HG03565 (cell line): ENCODE measurements at regions not wholly inside any gene's neighbourhood (a gene's known extent, or its start where the extent isn't known, plus 50 kb on each side); places are given as distances from the start of the nearest gene placed in this dataset.
A peak's percentile ranks its signal among the peaks of the same experiment; 100 is the strongest.

Experiments used
- ATAC-seq: cut with Tn5 transposase; IDR thresholded peaks from one replicate; pipeline ENCODE4 v1.9.1; 2021; ENCODE audit warnings: mild to moderate bottlenecking, moderate library complexity; ENCODE audit not compliant: unreplicated experiment

DNA sequence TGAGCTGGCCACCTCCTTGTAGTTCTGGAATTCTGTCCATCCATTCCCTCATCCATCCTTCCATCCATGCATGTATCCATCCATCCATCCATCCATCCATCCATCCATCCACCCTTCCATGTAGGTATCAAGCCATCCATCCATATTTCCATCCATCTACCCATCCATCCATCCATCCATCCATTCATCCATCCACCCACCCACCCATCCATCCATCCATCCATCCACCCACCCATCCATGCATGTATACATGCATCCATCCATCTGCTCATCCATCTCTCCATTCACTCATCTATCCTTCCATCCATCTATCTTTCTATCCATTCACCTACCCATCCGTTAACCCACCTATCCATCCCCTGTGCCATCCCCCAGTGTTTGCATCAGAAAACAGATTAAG, 153.6 kb upstream of the STX18 start:
- no peak for ATAC-seq

DNA sequence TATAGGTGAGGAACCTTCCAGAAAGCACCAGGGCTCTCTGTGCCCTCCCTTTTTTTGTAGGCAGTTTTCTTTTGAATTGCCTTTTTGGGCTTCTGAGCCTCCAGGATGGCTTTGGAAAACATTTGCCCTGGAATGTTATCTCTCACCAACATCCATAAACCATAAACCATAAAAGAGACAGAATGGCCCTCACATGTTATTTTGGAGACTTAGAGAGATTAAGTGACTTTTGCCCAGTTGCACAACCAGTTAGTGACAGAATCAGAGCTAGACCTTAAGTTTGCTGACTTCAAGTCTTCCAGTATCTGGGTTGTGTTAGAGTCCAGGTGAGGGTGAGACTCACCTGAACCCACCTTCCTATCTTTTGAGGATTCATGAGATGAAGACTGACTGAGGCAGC, 153.0 kb upstream of the STX18 start:
- ATAC-seq: no peak

DNA sequence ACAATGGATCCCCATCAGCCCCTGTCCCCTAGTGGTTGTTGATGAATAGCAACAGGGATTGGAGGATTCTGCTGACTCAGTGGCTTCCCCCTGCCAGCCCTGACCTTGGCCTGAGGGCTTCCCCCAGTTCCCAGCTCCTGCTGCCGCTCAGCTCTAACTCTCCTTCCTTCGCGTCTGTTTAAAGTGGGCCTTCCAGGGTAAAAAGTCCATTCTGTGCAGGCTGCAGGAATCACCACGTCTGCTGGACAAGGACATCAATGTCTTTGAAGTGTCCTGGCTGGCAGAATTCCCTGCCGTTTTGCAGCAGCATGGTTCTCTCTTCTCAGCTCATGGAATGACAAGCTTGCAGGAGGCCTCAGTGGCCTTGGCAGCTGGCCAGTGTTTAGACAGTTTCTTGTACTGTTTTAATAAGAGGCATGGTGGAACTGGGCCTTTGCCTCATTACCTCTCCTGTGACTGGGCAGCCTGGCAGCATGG, 152.5 kb upstream of the STX18 start:
- no peak for ATAC-seq

DNA sequence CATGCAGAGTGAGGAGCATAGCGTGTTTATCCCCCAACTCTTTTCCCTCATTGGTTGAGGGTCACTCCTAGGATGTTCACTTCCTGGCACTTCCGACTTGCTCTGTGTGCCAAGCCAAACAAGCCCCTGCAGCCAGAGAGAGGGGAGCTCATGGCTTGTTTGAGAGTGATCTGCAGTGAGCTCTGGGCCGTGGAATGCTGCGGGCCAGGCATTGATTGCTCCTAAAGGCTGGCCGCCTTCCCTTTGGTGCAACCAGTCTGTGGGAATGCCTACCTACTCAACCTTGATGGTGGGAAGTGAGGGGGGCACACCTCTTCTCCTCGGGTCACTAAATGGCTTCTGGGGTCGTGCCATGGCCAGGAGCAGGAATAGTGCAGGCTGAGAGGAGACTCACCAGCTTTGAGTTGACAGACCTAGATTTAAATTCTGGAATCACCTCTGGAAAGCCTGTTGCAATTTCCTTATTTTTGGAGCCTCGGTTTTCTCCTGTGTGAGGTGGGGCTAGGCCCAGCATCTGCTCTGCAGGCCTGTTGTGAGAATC, 152.0 kb upstream of the STX18 start:
- ATAC-seq: no peak

DNA sequence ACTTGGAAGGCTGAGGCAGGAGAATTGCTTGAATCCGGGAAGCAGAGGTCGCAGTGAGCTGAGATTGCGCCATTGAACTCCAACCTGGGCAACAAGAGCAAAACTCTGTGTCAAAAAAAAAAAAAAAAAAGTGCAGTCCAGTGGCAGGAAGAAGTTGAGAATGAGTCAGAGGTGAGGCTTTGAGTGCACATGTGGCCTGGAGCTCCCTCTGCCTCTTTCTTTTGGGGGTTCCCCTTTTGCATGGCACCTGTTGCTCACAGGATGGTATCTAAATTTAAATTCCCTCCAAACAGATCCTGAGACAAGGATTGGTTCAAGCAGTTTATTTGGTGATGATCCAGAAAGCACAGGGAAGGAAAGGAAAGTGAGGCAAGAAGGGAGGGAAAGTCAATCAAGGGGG, 151.4 kb upstream of the STX18 start:
- no peak for ATAC-seq

DNA sequence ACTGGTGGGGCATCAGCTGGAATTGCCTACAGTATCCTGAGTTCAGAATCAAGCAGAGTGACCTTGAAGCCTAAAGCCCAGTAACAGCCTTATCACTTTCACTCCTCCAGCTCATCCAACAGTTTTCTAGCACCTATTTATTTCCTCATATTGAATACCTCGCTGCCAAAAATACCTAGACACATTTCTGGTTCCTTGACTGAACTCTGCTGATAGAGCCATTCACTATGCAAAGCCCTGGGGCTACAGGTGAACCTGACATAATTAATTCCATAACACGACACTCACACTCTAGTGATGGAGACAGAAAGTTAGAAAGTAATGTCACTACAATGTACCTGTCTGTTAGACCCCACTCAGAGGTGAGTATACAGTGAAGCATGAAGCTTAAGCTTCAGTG, 149.0 kb upstream of the STX18 start:
- ATAC-seq: no peak

DNA sequence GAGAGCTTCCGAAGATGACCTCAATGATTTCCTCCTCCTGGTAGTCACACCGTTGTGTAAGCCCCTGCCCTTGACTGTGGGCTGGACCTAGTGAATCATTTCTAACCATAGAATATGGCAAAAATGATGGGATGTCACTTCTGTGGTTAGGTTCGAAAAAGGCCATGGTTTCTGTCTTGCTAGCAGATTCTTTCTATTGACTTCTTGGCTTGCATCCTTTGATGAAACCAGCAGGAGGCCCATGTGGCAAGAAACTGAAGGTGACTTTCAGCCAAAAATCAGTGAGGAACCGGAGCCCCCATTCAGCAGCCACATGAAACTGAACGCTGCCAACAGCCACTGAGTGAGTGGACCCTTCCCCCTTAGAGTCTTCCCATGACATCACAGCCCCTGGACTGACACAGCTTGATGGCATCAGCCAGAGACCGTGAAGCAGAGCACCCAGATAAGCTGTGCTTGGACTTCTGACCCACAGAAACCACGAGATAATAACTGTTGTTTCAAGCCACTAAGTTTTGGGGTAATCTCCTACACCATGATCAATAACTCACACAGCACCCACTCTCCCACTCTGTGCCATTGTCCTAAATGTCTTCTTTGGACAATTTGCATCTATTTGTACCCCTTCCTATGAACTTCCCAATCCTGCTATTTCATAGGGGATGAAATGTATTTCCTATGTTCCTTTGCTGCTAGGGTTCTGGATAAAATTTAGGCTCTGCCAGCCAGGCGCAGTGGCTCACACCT, 148.0 kb upstream of the STX18 start:
- ATAC-seq: peak; percentile 88

DNA sequence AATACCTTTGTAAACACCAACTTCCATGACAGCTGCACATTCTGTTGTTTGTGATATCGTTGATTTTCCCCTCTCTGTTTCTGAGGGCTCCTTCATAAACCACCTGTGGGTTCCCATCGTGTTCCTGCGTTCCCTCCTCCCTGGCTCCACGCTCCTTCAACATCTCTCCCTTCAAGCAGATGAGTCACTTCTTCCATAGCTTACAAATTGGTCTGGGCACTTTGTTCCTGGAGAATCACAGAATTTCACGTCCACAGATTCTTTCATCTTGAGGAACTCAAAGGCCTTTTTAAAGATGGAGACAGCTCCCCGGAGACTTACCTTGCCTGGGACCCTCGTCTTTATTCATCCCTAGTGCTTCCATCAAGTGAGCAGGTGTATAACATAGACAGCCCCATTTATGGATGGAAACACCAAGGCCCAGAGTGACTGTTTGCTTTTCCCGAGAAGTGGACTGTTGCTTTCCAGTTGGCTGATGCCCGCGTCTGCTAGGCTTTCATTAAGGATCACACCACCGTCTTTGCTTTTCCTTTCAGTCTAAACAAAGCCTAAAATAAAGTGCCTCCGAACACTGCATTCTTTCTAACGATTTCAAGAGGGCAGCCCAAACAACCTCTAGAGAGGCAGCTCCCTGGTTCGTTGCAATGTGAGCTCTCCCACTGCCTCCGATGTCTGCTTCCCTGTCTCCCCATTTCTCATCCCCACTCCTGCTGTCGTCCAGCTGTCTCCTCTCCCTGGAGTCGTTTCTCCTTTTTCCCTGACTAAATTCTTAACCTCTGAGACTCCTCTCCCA, 146.3 kb upstream of the STX18 start:
- no peak for ATAC-seq

DNA sequence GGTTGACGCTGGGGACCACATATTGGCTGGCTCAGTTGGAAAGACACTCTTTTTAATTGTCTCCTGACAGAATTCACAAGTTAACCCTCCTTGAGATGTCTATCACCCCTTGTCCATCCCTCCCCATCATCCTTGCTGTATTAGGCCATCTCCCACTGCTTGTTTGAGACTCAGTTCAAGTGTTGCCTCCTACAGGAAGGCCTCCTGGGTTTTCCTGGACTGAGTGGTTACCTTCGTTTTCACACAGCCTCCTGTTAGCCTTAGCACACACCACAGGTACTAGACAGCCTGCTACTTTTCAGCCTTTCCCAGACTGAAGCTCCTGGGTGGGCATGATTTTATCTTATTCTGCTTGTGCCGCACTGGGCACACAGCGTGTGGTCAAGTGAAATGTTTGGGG, 145.3 kb upstream of the STX18 start:
- no peak for ATAC-seq

DNA sequence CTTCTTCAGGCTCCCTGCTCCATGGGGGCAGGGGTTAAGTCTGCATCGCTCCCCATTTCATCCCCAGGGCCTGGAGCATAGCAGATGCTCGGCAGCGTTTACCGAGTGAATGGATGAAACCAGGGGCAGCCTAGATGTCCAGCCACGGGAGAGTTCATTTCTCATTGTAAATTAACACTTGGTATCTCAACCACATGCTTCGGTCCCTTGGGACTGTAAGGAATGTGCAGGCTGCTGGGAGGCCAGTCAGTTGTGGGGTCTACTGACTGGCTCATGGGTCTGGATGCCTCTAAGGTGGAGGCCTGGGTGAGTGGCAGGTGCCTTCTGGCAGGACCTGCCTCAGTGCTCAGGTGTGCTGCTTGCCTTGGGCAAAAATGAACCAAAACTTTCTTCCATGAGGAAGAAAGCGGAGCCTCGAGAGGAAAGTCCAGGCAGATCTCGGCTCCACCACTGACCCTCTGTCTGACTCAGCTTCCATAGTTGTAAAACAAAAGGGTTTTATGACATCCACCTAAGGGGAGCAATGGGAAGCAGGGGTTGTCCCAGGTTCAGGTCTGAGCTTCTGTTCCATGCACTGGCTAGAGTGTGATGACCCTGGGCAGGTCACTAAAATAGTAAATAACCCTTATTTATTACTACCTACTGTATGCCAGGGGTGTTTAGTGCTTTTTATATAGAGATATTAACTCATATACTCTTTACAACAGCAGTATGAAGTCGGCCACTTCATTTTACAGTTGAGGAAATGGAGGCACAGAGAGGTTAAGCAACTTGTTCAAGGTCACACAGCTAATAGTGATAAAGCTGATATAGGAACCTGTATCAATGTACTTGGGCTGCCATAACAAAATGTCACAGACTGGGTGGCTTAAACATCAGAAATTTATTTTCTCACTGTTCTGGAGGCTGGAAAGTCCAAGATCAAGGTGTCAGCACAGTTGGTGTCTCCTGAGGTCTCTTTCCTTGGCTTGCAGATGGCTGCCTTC, 144.3 kb upstream of the STX18 start:
- ATAC-seq: no peak

DNA sequence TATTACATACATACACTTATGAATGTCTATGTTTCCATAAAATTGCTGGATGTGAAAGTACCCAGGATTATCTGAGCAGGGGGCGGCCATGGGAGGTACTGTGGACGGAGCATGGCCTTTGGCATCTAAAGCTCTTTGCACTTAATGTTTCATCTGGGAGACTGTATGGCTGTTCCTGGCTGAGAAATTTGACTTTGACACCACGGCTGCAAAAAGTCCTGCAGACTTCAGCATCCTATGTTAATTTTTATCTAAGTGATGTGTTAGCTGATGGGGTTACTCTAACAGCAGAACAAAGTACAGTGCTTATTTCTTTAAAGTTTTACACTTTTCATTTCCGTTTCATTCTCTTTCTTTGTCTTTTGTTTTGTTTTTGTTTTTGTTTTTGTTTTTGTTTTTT, 139.8 kb upstream of the STX18 start:
- no peak for ATAC-seq

DNA sequence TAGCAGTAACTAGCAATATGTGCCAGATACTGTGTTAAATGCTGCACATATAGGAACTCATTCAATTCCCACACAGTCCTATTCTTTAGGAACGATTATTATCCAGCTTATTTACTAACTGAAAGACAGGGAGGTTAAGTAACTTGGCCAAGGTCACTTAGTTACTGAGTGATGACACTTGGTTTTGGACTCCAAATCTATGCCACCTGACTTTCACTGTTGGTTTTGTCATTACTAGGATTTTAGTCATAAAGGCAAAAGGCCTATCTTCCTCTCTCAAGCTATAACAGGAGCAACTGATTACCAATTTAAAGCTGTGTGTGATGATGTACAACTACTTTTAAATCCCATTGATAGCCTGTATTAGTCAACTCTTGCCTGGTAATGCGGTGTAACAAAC, 138.9 kb upstream of the STX18 start:
- no peak for ATAC-seq

DNA sequence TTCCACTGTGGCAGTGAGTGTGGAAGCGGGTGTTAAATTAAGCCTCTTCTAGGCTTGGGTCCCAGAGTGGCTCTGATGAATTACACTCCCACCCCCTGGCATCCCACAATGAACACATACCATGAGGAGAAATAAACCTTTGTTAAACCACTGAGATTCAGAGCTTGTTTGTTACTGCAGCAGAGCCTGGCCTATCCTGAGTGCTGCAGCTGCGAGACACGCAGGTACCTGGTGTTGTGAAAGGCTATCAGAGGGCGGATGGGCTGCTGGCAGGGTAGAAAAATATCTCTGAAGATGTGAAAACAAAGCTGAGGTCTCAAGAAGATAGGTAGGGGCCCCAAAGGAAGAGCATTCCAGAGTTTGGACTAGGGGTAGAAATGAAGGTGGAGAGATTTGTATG, 138.4 kb upstream of the STX18 start:
- ATAC-seq: no peak

DNA sequence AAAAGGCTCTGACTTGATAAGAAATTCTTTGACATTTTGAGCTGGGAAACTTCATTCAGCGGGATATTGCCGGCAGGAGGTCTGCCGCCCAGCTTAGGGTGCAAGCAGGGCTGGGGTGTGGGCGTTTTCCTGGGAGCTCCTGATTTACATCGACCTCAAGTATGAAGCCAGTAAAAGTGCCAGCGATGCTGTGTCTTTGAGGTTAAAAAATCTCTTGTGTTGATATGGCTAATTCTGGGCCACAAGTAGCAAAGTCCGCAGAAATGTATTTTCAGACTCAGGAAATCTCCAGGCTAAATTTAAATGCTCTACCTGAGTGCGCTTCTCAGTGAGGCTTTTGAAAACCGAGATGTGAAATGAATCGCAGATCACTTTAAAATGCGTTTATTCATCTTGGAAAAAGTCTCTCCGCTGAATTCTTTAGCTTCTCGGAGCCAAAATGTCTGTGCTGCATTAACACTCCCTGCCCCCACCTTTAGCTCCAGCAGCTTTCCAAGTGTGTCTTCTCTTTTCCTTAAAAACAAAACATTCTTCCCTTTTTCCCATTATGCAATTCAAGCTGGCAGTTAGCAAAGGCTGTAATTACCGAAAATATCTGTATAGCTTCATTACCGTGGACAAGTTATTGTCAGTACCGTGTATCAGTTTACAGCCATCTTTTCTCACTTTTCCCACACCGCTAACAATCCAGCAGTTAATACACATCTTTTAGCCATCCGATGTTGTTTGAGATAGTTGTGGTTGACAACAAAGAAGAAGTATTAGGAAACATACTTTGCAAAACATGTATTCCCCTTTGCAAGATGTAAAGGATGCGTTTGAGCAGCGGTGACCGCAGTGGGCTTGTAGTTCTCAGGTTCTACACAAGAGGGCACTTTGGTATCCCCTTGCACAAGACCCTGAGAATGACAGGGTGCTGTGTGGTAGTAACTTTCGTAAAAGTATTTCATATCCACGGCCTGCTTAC, 136.0 kb upstream of the STX18 start:
- no peak for ATAC-seq

DNA sequence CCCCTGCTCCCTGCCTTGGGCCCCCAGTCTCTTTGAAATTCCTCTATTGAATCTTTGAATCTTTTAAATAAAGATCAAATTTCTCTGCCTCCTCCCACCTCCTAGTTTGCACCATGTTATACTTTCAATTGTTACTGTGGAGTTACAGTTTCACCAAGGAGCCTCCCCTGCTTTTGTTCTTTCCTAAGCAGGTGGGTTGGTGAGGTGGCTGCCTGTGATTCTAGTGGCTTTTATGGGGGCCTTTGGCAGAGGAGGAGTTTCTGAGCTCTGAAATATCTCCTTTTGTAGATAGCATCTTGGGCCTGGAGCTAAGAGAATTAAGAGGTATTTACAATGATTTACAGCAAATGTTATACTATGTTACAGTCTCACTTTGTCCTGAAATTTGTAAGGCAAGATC, 133.8 kb upstream of the STX18 start:
- ATAC-seq: no peak

DNA sequence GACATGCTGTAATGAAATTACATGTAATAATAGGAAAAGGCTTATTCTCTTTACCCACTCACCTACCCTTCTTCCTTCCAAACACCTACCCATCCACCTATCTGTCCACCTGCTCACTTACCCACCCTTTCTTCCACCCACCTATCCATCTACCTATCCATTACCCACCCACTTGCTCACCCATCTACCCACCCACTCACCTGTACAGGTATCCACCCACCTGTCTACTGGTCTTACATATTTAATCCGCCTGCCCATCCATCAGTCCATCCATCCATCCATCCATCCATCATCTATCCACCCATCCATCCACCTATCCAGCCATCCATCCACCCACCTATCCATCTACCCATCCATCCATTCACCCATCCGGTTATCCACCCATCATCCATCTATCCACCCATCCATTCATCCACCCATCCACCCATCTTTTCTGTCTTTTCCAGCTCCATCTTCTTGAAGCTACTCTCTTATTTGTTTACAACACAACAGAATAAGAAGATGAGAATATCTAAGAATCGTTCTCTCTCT, 133.3 kb upstream of the STX18 start:
- ATAC-seq: no peak

DNA sequence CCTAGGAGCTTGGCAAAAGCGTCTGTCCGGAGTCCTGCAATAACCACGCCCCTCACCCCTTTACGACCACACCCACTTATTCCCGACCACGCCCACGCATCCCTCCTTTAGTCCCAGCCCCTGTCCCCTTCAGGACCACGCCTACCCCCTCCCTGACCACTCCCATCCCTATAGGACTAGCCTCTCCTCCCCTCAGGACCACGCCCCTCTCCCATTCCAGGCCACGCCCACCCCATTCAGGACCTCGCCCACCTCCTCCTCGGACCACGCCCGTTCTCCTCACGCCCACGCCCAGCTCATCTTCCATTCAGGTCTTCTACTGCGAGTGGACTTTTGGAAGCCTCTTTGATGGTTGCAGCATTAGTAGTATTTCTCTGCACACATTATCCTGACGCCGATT, 131.2 kb upstream of the STX18 start:
- ATAC-seq: no peak

DNA sequence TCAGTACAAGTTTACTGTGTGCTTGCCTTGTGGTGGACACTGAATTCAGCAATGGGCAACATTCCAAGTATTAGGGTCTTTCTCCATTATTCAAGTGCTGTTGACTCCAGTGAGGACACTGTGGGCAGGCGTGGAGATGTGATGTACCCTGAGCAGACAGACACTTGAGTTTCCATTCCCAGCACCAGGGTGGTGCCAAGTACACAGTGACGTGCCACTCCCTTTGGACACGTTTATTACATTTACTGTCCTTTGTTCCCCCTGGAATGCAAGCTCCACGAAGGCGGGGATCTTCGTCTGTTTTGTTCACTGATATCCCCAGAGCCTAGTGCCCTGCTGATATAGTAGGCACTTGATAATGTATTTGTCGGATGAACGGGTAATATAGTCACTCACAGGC, 130.6 kb upstream of the STX18 start:
- no peak for ATAC-seq

DNA sequence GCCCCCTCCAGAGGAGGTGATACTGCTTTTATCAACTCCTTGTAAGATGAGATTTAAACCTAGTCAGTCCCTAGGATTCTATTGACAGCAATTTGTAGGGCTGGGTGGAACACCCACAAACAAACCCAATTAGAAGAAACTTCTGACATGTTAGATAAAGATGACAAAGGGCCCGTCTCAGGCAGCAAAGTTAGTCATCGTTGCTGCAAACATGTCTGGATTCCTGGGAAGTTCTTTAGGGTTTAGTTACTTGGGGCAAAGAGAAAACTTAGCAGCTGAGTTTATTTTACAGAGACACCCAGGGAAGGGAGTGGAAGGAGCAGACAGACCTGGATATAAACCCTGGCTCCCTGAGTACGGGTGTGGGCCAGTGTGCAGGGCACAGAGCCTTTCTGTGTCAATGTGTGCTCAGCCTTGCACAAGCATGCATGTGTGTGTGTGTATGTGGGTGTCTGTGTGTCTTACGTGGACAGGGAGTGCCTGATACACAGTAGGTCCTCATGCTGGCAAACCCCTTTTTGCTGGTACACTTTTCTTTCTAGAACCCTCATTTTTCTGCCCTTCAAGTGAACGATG, 130.0 kb upstream of the STX18 start:
- ATAC-seq: no peak
